HCT116 (cell line): ENCODE measurements at regions not wholly inside any gene's neighbourhood (a gene's known extent, or its start where the extent isn't known, plus 50 kb on each side); places are given as distances from the start of the nearest gene placed in this dataset.

ENCODE experiments used
- ATAC-seq: fragments of 200-7000 bp; cut with Tn5 transposase; 2 replicates; pipeline ENCODE4 v1.9.1; 2020; ENCODE audit warnings: mild to moderate bottlenecking, moderate library complexity
- BruUV-seq: library from RNA; stranded (reverse); fragments of 400-500 nt; replicated peaks from 2 replicates; lab custom pipeline; 2021; lab: Mats Ljungman, UMichigan
- CTCF ChIA-PET: fragments of 300-600 bp; sonication (Branson Sonifier 250); formaldehyde crosslinking; loops from one replicate; lab custom pipeline; 2021; ENCODE audit warnings: antibody characterized with exemption; lab: Charles Lee
- POLR2A ChIA-PET: fragments of 300-600, 350-600 bp; sonication (Branson Sonifier 250); formaldehyde crosslinking; loops from one replicate; lab custom pipeline; 2021; ENCODE audit warnings: antibody characterized with exemption; lab: Charles Lee
- RAD21 ChIA-PET, 2 experiments: fragments of 300-600 bp; sonication (Branson Sonifier 250); formaldehyde crosslinking; loops; one replicate each; lab custom pipeline; 2023; ENCODE audit warnings: low total read pairs in 2 of 2; ENCODE audit not compliant: uncharacterized antibody in 2 of 2, unreplicated experiment in 2 of 2, low non-redundant PET in 1 of 2; lab: Charles Lee
- DNase-seq: peaks from one replicate; pipeline ENCODE4 v3.0.0-alpha.2; 2010; ENCODE audit warnings: low read depth, low spot score
- H2AFZ ChIP-seq: fragments of 200-600 bp; shearing (Covaris generic), sonication (generic); 2 replicates; pipeline ENCODE4 v1.6.1; 2017; ENCODE audit warnings: low read depth, mixed run types, mixed read lengths, antibody characterized with exemption, low read length; ENCODE audit not compliant: poor library complexity, severe bottlenecking
- H3K27ac ChIP-seq: 2 replicates; pipeline ENCODE4 v1.5.1; 2012; ENCODE audit warnings: low read depth, low read length
- H3K27me3 ChIP-seq: fragments of 200-600 bp; sonication (generic); 2 replicates; pipeline ENCODE4 v1.6.1; 2016; ENCODE audit warnings: mixed run types, low read length, mixed read lengths; ENCODE audit not compliant: insufficient read depth
- H3K36me3 ChIP-seq, 2 experiments: fragments of 200-500 bp in 1 of 2; fragments of 200-600 bp in 1 of 2; sonication (Bioruptor generic) in 1 of 2; sonication (generic) in 1 of 2; 2 replicates each; pipeline versions ENCODE4 v1.5.1 to v1.6.1; 2014 to 2016; ENCODE audit warnings: low read length in 2 of 2, inconsistent platforms in 1 of 2, mixed read lengths in 1 of 2, mixed run types in 1 of 2; ENCODE audit not compliant: insufficient read depth in 2 of 2, control insufficient read depth in 1 of 2
- H3K4me1 ChIP-seq, 2 experiments: fragments of 200-600 bp in 1 of 2; sonication (generic) in 1 of 2; 2 replicates each; pipeline versions ENCODE4 v1.5.1 to v1.6.1; 2012 to 2017; ENCODE audit warnings: low read length in 2 of 2, inconsistent platforms in 1 of 2, mild to moderate bottlenecking in 1 of 2, mixed read lengths in 1 of 2, mixed run types in 1 of 2, moderate library complexity in 1 of 2; ENCODE audit not compliant: insufficient read depth in 2 of 2, control insufficient read depth in 1 of 2
- H3K4me2 ChIP-seq: fragments of 200-600 bp; sonication (generic); 2 replicates; pipeline ENCODE4 v1.6.1; 2017; ENCODE audit warnings: mixed run types, low read length, mixed read lengths
- H3K4me3 ChIP-seq, 2 experiments: fragments of 200-600 bp in 1 of 2; sonication (generic) in 1 of 2; replicated peaks in 1 of 2; 2 replicates each; pipeline ENCODE4 v1.5.1; 2011 to 2016; ENCODE audit warnings: low read length in 2 of 2, control low read depth in 1 of 2, low read depth in 1 of 2, mild to moderate bottlenecking in 1 of 2, mixed read lengths in 1 of 2, mixed run types in 1 of 2
- H3K79me2 ChIP-seq: fragments of 200-600 bp; sonication (generic); 2 replicates; pipeline ENCODE4 v1.6.1; 2017; ENCODE audit warnings: mild to moderate bottlenecking, mixed run types, low read length, moderate library complexity, mixed read lengths; ENCODE audit not compliant: insufficient read depth
- H3K9ac ChIP-seq: fragments of 200-600 bp; sonication (generic); 2 replicates; pipeline ENCODE4 v1.6.1; 2016; ENCODE audit warnings: low read length, mixed read lengths
- H3K9me2 ChIP-seq: fragments of 200-600 bp; sonication (generic), shearing (Covaris generic); 2 replicates; pipeline ENCODE4 v1.6.1; 2017; ENCODE audit warnings: mixed run types, mild to moderate bottlenecking, moderate library complexity; ENCODE audit not compliant: insufficient read depth
- H3K9me3 ChIP-seq, 2 experiments: fragments of 200-500 bp in 1 of 2; fragments of 200-600 bp in 1 of 2; sonication (Bioruptor generic) in 1 of 2; sonication (generic) in 1 of 2; 2 replicates each; pipeline ENCODE4 v1.6.1; 2014 to 2017; ENCODE audit warnings: low read length in 2 of 2, mixed read lengths in 2 of 2, inconsistent platforms in 1 of 2, low read depth in 1 of 2, mild to moderate bottlenecking in 1 of 2, mixed run types in 1 of 2, moderate library complexity in 1 of 2; ENCODE audit not compliant: control insufficient read depth in 1 of 2, insufficient read depth in 1 of 2
- H4K20me1 ChIP-seq: fragments of 200-600 bp; sonication (generic), shearing (Covaris generic); 2 replicates; pipeline ENCODE4 v1.6.1; 2017; ENCODE audit warnings: mixed run types, mild to moderate bottlenecking, moderate library complexity; ENCODE audit not compliant: insufficient read depth
- ATF3 ChIP-seq: IDR thresholded peaks from 2 replicates; pipeline ENCODE4 v1.6.1; 2012
- JUND ChIP-seq: IDR thresholded peaks from 2 replicates; pipeline ENCODE4 v1.6.1; 2012
- SIN3A ChIP-seq: IDR thresholded peaks from 2 replicates; pipeline ENCODE4 v1.6.1; 2012; ENCODE audit warnings: low read depth
- TCF7L2 ChIP-seq: IDR thresholded peaks from 2 replicates; pipeline ENCODE4 v1.7.0; 2011; ENCODE audit warnings: borderline replicate concordance, inconsistent platforms; ENCODE audit not compliant: insufficient read depth, insufficient read length; ENCODE audit errors: extremely low read depth
- intact Hi-C: fragments of 100-400 bp; cut with micrococcal nuclease; formaldehyde crosslinking; loops from 2 replicates; pipeline ENCODE4 v1.10.0; 2022

- H3K4me2 ChIP-seq: no peak overlapping the region
- POLR2A ChIA-PET: no interaction called here
- H3K4me1 ChIP-seq: no peaks in the 10 kb centered on the region
- H3K27me3 ChIP-seq: no peaks in the 10 kb centered on the region
- CTCF ChIA-PET: no interaction called here
- no peaks in the 10 kb centered on the region for H4K20me1 ChIP-seq
- H3K27ac ChIP-seq: no peak overlapping the region
- RAD21 ChIA-PET: no interaction called here
- H2AFZ ChIP-seq: no peak overlapping the region
- ATAC-seq (no peak), DNase-seq (no peak)
- H3K9ac ChIP-seq: no peak overlapping the region
- H3K4me3 ChIP-seq: no peak overlapping the region
- H3K79me2 ChIP-seq: no peaks in the 10 kb centered on the region
- H3K36me3 ChIP-seq: no peaks in the 10 kb centered on the region
- intact Hi-C loops: no loop called here
- no TSS peak for BruUV-seq
- no peaks in the 10 kb centered on the region for H3K9me2 ChIP-seq
- TF ChIP-seq JUND: no peak
- TF ChIP-seq TCF7L2: no peak
- no peak for TF ChIP-seq ATF3
- TF ChIP-seq SIN3A: no peak
- no peaks in the 10 kb centered on the region for H3K9me3 ChIP-seq
These were observed 50.7 kb upstream of the USP38 start for GRCh38 chr4:143133977-143134376.
